HK-2 (cell line): ENCODE measurements at regions not wholly inside any gene's neighbourhood (a gene's known extent, or its start where the extent isn't known, plus 50 kb on each side); places are given as distances from the start of the nearest gene placed in this dataset.
"Not testable (repeated sequence)": the region's sequence is repeated elsewhere in the genome, so short reads cannot be mapped to it uniquely, and the experiment has no call there.

Source experiments
- DNase-seq: peaks from one replicate; pipeline ENCODE4 v3.0.0-alpha.2; 2018; ENCODE audit not compliant: unreplicated experiment

- DNase-seq: no peak
Observed at GRCh38 chr15:81724536-81724935, 321.3 kb downstream of the MEX3B start.

- no peak for DNase-seq
Observed at GRCh38 chr15:81723701-81724100, 322.1 kb downstream of the MEX3B start.

- DNase-seq: no peak
Observed at GRCh38 chr15:81723113-81723651, 322.6 kb downstream of the MEX3B start.

GRCh38 chr15:81716468-81716867, 329.4 kb downstream of the MEX3B start:
- DNase-seq: not testable (repeated sequence)

- no peak for DNase-seq
Observed at GRCh38 chr15:81710328-81710727, 335.5 kb downstream of the MEX3B start.

- DNase-seq: not testable (repeated sequence)
Observed at GRCh38 chr15:81706816-81707346, 332.9 kb upstream of the TMC3 start.

GRCh38 chr15:81705727-81706126, 331.7 kb upstream of the TMC3 start:
- DNase-seq: not testable (repeated sequence)

GRCh38 chr15:81686021-81686420, 312.0 kb upstream of the TMC3 start:
- no peak for DNase-seq

- DNase-seq: no peak
Observed at GRCh38 chr15:81685237-81685636, 311.2 kb upstream of the TMC3 start.

- DNase-seq: no peak
Observed at GRCh38 chr15:81680829-81681228, 306.8 kb upstream of the TMC3 start.

GRCh38 chr15:81666839-81667238, 292.8 kb upstream of the TMC3 start:
- DNase-seq: no peak

GRCh38 chr15:81660976-81661375, 287.0 kb upstream of the TMC3 start:
- no peak for DNase-seq

GRCh38 chr15:81653259-81653658, 279.2 kb upstream of the TMC3 start:
- no peak for DNase-seq

- DNase-seq: no peak
Observed at GRCh38 chr15:81645470-81645869, 271.5 kb upstream of the TMC3 start.

GRCh38 chr15:81643771-81644170, 269.8 kb upstream of the TMC3 start:
- DNase-seq: no peak

- no peak for DNase-seq
Observed at GRCh38 chr15:81642451-81642990, 268.5 kb upstream of the TMC3 start.

- not testable (repeated sequence) for DNase-seq
Observed at GRCh38 chr15:81636064-81636463, 262.1 kb upstream of the TMC3 start.

GRCh38 chr15:81633889-81634288, 259.9 kb upstream of the TMC3 start:
- no peak for DNase-seq

GRCh38 chr15:81625896-81626295, 251.9 kb upstream of the TMC3 start:
- no peak for DNase-seq

GRCh38 chr15:81619002-81619401, 245.0 kb upstream of the TMC3 start:
- no peak for DNase-seq

GRCh38 chr15:81612631-81613030, 238.6 kb upstream of the TMC3 start:
- no peak for DNase-seq

- DNase-seq: no peak
Observed at GRCh38 chr15:81611679-81612078, 237.7 kb upstream of the TMC3 start.

GRCh38 chr15:81608309-81608829, 234.4 kb upstream of the TMC3 start:
- no peak for DNase-seq

GRCh38 chr15:81604713-81605112, 230.7 kb upstream of the TMC3 start:
- no peak for DNase-seq
